Panc1 (cell line): ENCODE measurements at regions not wholly inside any gene's neighbourhood (a gene's known extent, or its start where the extent isn't known, plus 50 kb on each side); places are given as distances from the start of the nearest gene placed in this dataset.

Experiments
- ATAC-seq: fragments of 200-7000 bp; cut with Tn5 transposase; 2 replicates; pipeline ENCODE4 v1.9.1; 2020; ENCODE audit warnings: mild to moderate bottlenecking, moderate library complexity
- BruUV-seq: library from RNA; stranded (reverse); fragments of 400-500 nt; replicated peaks from 2 replicates; lab custom pipeline; 2021; lab: Mats Ljungman, UMichigan
- CTCF ChIA-PET: fragments of 300-600 bp; sonication (Branson Sonifier 250); formaldehyde crosslinking; loops from one replicate; lab custom pipeline; 2022; ENCODE audit warnings: antibody characterized with exemption; lab: Charles Lee
- POLR2A ChIA-PET: fragments of 300-600 bp; sonication (Branson Sonifier 250); formaldehyde crosslinking; loops from one replicate; lab custom pipeline; 2022; ENCODE audit warnings: antibody characterized with exemption; lab: Charles Lee
- DNase-seq: peaks from one replicate; pipeline ENCODE4 v3.0.0-alpha.2; 2010; ENCODE audit warnings: low read depth, low spot score
- H3K27ac ChIP-seq: 2 replicates; pipeline ENCODE4 v1.5.1; 2011; ENCODE audit warnings: mild to moderate bottlenecking, low read length, inconsistent platforms
- H3K27me3 ChIP-seq: fragments of 200-500 bp; sonication (Bioruptor generic); 2 replicates; pipeline ENCODE4 v1.6.0; 2014; ENCODE audit warnings: low read length, inconsistent platforms; ENCODE audit not compliant: control insufficient read depth, insufficient read depth
- H3K36me3 ChIP-seq: fragments of 200-500 bp; sonication (Bioruptor generic); 2 replicates; pipeline ENCODE4 v1.5.1; 2014; ENCODE audit warnings: inconsistent platforms, mild to moderate bottlenecking, low read length, moderate library complexity; ENCODE audit not compliant: control insufficient read depth, insufficient read depth
- H3K4me1 ChIP-seq: 2 replicates; pipeline ENCODE4 v1.5.1; 2011; ENCODE audit warnings: inconsistent platforms, mild to moderate bottlenecking, low read length, moderate library complexity; ENCODE audit not compliant: control insufficient read depth, insufficient read depth
- H3K4me3 ChIP-seq, 2 experiments: 2 replicates each; pipeline ENCODE4 v1.5.1; 2011 to 2012; ENCODE audit warnings: low read depth in 2 of 2, low read length in 2 of 2, mild to moderate bottlenecking in 2 of 2, inconsistent platforms in 1 of 2, moderate library complexity in 1 of 2
- H3K9me3 ChIP-seq: fragments of 200-500 bp; sonication (Bioruptor generic); 2 replicates; pipeline ENCODE4 v1.5.1; 2014; ENCODE audit warnings: low read depth, mild to moderate bottlenecking, inconsistent platforms, low read length, moderate library complexity; ENCODE audit not compliant: control insufficient read depth, insufficient read depth
- POLR2AphosphoS5 ChIP-seq: IDR thresholded peaks from 2 replicates; pipeline ENCODE4 v1.6.1; 2012; ENCODE audit warnings: mild to moderate bottlenecking, low read depth, low read length, moderate library complexity
- REST ChIP-seq, 2 experiments: IDR thresholded peaks; 2 replicates each; pipeline ENCODE4 v1.6.1; 2011 to 2012; ENCODE audit warnings: low read depth in 2 of 2, control low read depth in 1 of 2, low read length in 1 of 2, mild to moderate bottlenecking in 1 of 2, moderate library complexity in 1 of 2; ENCODE audit not compliant: insufficient read depth in 1 of 2
- SIN3A ChIP-seq: IDR thresholded peaks from 2 replicates; pipeline ENCODE4 v1.6.1; 2012; ENCODE audit warnings: low read depth, mild to moderate bottlenecking, low read length, moderate library complexity, borderline replicate concordance; ENCODE audit not compliant: insufficient read depth
- TCF7L2 ChIP-seq: IDR thresholded peaks from 2 replicates; pipeline ENCODE4 v1.6.1; 2011; ENCODE audit warnings: mild to moderate bottlenecking, low read depth, low read length, inconsistent platforms
- in situ Hi-C: cut with HindIII; loops from 2 replicates; pipeline ENCODE4 v1.10.0; 2016; ENCODE audit warnings: low sequenced_read_pairs, low pct_unique_long_range_greater_than_20kb
- intact Hi-C: fragments of 100-400 bp; cut with micrococcal nuclease; formaldehyde crosslinking; loops from one replicate; pipeline ENCODE4 v1.10.0; 2022; ENCODE audit not compliant: unreplicated experiment
- TF ChIP-seq, protein P1 (sequence below): fragments of 450-650 bp; IDR thresholded peaks from 2 replicates; pipeline ENCODE4 v1.5.1; 2017; ENCODE audit warnings: mild to moderate bottlenecking

DNA sequence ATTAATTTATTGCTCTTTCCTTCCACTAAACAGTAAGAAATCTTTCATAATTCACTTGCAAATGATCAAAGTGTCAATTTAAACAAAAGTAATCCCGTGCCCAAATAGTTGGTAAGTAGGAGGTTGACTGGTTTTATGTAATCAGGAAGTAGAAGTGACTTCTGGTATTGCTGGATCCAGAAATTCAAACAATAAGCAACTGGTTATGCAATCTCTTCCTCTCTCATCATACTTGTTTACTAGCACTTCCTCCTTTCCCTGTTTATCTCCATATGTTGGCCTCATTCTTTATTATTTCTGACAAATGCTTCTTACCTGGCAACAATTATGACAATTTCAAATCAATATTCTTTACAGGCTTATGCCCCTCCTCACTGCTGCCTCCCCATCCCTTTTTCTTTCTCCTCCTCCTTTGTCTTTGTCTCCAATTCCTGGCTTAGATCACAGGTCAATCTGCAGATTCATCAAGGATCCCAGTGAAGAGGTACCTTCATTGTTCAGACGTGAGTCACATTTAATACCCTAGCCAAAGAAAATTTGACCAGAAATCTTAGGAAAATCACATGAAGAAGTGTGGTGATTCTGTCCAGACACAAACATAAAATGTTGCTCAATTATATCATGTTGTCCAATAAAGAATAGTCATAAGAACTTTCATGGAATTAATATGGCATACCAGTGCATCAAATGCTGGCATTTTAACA is 323.2 kb upstream of the PCDH7 start:
- ATAC-seq: no peak
- no peak for DNase-seq
- H3K27ac ChIP-seq: no peak overlapping the region
- in situ Hi-C loops: no loop called here
- BruUV-seq: no TSS peak
- H3K4me3 ChIP-seq: no peak overlapping the region
- intact Hi-C loops: no loop called here
- TF ChIP-seq SIN3A (no peak), POLR2AphosphoS5 (no peak), TCF7L2 (no peak), REST (IDR thresholded peaks at IDR 0.05; ENCODE audit: insufficient read depth in 1 of 2, low read depth in 2 of 2, low read length in 1 of 2) (no peak)
- TF ChIP-seq, protein P1, sequence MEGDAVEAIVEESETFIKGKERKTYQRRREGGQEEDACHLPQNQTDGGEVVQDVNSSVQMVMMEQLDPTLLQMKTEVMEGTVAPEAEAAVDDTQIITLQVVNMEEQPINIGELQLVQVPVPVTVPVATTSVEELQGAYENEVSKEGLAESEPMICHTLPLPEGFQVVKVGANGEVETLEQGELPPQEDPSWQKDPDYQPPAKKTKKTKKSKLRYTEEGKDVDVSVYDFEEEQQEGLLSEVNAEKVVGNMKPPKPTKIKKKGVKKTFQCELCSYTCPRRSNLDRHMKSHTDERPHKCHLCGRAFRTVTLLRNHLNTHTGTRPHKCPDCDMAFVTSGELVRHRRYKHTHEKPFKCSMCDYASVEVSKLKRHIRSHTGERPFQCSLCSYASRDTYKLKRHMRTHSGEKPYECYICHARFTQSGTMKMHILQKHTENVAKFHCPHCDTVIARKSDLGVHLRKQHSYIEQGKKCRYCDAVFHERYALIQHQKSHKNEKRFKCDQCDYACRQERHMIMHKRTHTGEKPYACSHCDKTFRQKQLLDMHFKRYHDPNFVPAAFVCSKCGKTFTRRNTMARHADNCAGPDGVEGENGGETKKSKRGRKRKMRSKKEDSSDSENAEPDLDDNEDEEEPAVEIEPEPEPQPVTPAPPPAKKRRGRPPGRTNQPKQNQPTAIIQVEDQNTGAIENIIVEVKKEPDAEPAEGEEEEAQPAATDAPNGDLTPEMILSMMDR: no peak
- POLR2A ChIA-PET: no interaction called here
- H3K9me3 ChIP-seq: no peaks in the 10 kb centered on the region
- H3K27me3 ChIP-seq: no peaks in the 10 kb centered on the region
- H3K36me3 ChIP-seq: no peaks in the 10 kb centered on the region
- H3K4me1 ChIP-seq: no peaks in the 10 kb centered on the region
- CTCF ChIA-PET: no interaction called here

DNA sequence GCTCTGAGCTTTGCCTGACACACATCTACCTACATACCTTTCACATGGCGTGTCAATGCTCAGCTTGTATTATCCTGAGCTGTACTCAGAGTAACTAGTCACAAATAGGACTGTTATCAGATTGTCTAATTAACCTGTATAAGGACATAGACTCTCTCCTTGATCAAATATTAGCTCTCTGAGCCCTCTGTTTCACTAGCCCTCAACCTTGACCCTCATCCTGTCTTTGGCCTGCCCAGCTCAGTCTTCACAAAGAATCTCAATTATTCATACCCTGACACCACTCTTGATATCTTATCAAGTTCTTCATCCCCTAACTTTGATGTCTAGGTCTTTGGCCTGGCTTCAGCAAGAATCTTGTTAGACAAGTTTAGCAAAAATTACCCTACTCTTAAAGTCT is 320.7 kb upstream of the PCDH7 start:
- BruUV-seq: no TSS peak
- in situ Hi-C loops: no loop called here
- no peak overlapping the region for H3K4me3 ChIP-seq
- no peaks in the 10 kb centered on the region for H3K9me3 ChIP-seq
- H3K27ac ChIP-seq: no peak overlapping the region
- DNase-seq: no peak
- no peaks in the 10 kb centered on the region for H3K27me3 ChIP-seq
- intact Hi-C loops: no loop called here
- H3K36me3 ChIP-seq: no peaks in the 10 kb centered on the region
- H3K4me1 ChIP-seq: no peaks in the 10 kb centered on the region
- CTCF ChIA-PET: no interaction called here
- POLR2A ChIA-PET: no interaction called here
- no peak for ATAC-seq
- no peak for TF ChIP-seq TCF7L2
- TF ChIP-seq REST (IDR thresholded peaks at IDR 0.05; ENCODE audit: insufficient read depth in 1 of 2, low read depth in 2 of 2, low read length in 1 of 2): no peak
- TF ChIP-seq SIN3A: no peak
